ENCODE measurements at regions not wholly inside any gene's neighbourhood (a gene's known extent, or its start where the extent isn't known, plus 50 kb on each side); places are given as distances from the start of the nearest gene placed in this dataset.

- H3K36me3 ChIP-seq (ENCODE audit: insufficient read depth, low read length) = no peaks in the 10 kb centered on the region
- TF ChIP-seq FOXP2 (optimal IDR thresholded peaks at IDR 0.05; ENCODE audit: control extremely low read depth, extremely low read length, insufficient read depth) = no peak
- no peak overlapping the region for H3K4me3 ChIP-seq
- no peak for DNase-seq (ENCODE audit: low read depth, low spot score)
- no peak overlapping the region for H3K27ac ChIP-seq
- H3K9ac ChIP-seq (ENCODE audit: insufficient read length) = no peak overlapping the region
- H3K9me3 ChIP-seq (ENCODE audit: low read depth, low read length) = no peaks in the 10 kb centered on the region
These were observed 56.0 kb upstream of the FAM174A start for GRCh38 chr5:100479079-100479688.

- no peaks in the 10 kb centered on the region for H3K36me3 ChIP-seq (ENCODE audit: insufficient read depth, low read length)
- no peak for TF ChIP-seq POLR2AphosphoS5 (IDR thresholded peaks at IDR 0.05; ENCODE audit: borderline replicate concordance, low read depth, low read length)
- TF ChIP-seq FOXP2 (optimal IDR thresholded peaks at IDR 0.05; ENCODE audit: control extremely low read depth, extremely low read length, insufficient read depth) = no peak
- TF ChIP-seq EZH2 (IDR thresholded peaks at IDR 0.05) = no peak
These were observed 63.1 kb upstream of the FAM174A start for GRCh38 chr5:100472091-100472490.

GRCh38 chr5:100469767-100470166, 65.4 kb upstream of the FAM174A start:
- DNase-seq (ENCODE audit: low read depth, low spot score) = no peak
- Histone ChIP-seq H3K4me3 (no peak overlapping the region), H3K36me3 (ENCODE audit: insufficient read depth, low read length) (no peaks in the 10 kb centered on the region), H3K27ac (no peak overlapping the region), H3K9ac (ENCODE audit: insufficient read length) (no peak overlapping the region), H3K9me3 (ENCODE audit: low read depth, low read length) (no peaks in the 10 kb centered on the region)
- TF ChIP-seq POLR2AphosphoS5 (IDR thresholded peaks at IDR 0.05; ENCODE audit: borderline replicate concordance, low read depth, low read length) = no peak
- TF ChIP-seq EZH2 (IDR thresholded peaks at IDR 0.05) = no peak
- no peak for TF ChIP-seq FOXP2 (optimal IDR thresholded peaks at IDR 0.05; ENCODE audit: control extremely low read depth, extremely low read length, insufficient read depth)

More at GRCh38 chr5:100472091-100472490, 63.1 kb upstream of the FAM174A start:
- Histone ChIP-seq H3K9me3 (ENCODE audit: low read depth, low read length) (no peaks in the 10 kb centered on the region), H3K27ac (no peak overlapping the region), H3K9ac (ENCODE audit: insufficient read length) (no peak overlapping the region), H3K4me3 (no peak overlapping the region)
- no peak for DNase-seq (ENCODE audit: low read depth, low spot score)

- no peak overlapping the region for H3K9ac ChIP-seq (ENCODE audit: insufficient read length)
- H3K36me3 ChIP-seq (ENCODE audit: insufficient read depth, low read length) = no peaks in the 10 kb centered on the region
- DNase-seq (ENCODE audit: low read depth, low spot score) = no peak
- H3K9me3 ChIP-seq (ENCODE audit: low read depth, low read length) = no peaks in the 10 kb centered on the region
- no peak for TF ChIP-seq POLR2AphosphoS5 (IDR thresholded peaks at IDR 0.05; ENCODE audit: borderline replicate concordance, low read depth, low read length)
- no peak for TF ChIP-seq FOXP2 (optimal IDR thresholded peaks at IDR 0.05; ENCODE audit: control extremely low read depth, extremely low read length, insufficient read depth)
- no peak for TF ChIP-seq EZH2 (IDR thresholded peaks at IDR 0.05)
- H3K4me3 ChIP-seq = no peak overlapping the region
- H3K27ac ChIP-seq = no peak overlapping the region
These were observed 70.8 kb upstream of the FAM174A start for GRCh38 chr5:100464418-100464817.

GRCh38 chr5:100456615-100457014, 78.6 kb upstream of the FAM174A start:
- H3K4me3 ChIP-seq = no peak overlapping the region
- DNase-seq (ENCODE audit: low read depth, low spot score) = no peak
- H3K36me3 ChIP-seq (ENCODE audit: insufficient read depth, low read length) = no peaks in the 10 kb centered on the region
- no peaks in the 10 kb centered on the region for H3K9me3 ChIP-seq (ENCODE audit: low read depth, low read length)
- H3K9ac ChIP-seq (ENCODE audit: insufficient read length) = no peak overlapping the region
- no peak overlapping the region for H3K27ac ChIP-seq
- TF ChIP-seq EZH2 (IDR thresholded peaks at IDR 0.05) (no peak), POLR2AphosphoS5 (IDR thresholded peaks at IDR 0.05; ENCODE audit: borderline replicate concordance, low read depth, low read length) (no peak), FOXP2 (optimal IDR thresholded peaks at IDR 0.05; ENCODE audit: control extremely low read depth, extremely low read length, insufficient read depth) (no peak)

- DNase-seq (ENCODE audit: low read depth, low spot score) = no peak
- H3K4me3 ChIP-seq = no peak overlapping the region
- H3K9me3 ChIP-seq (ENCODE audit: low read depth, low read length) = no peaks in the 10 kb centered on the region
- H3K9ac ChIP-seq (ENCODE audit: insufficient read length) = no peak overlapping the region
- H3K27ac ChIP-seq = no peak overlapping the region
- TF ChIP-seq EZH2 (IDR thresholded peaks at IDR 0.05) (no peak), POLR2AphosphoS5 (IDR thresholded peaks at IDR 0.05; ENCODE audit: borderline replicate concordance, low read depth, low read length) (no peak), FOXP2 (optimal IDR thresholded peaks at IDR 0.05; ENCODE audit: control extremely low read depth, extremely low read length, insufficient read depth) (no peak)
- no peaks in the 10 kb centered on the region for H3K36me3 ChIP-seq (ENCODE audit: insufficient read depth, low read length)
These were observed 83.0 kb upstream of the FAM174A start for GRCh38 chr5:100452126-100452525.

GRCh38 chr5:100448111-100448528, 87.1 kb upstream of the FAM174A start:
- H3K9ac ChIP-seq (ENCODE audit: insufficient read length) = no peak overlapping the region
- no peaks in the 10 kb centered on the region for H3K9me3 ChIP-seq (ENCODE audit: low read depth, low read length)
- DNase-seq (ENCODE audit: low read depth, low spot score) = no peak
- no peaks in the 10 kb centered on the region for H3K36me3 ChIP-seq (ENCODE audit: insufficient read depth, low read length)
- TF ChIP-seq EZH2 (IDR thresholded peaks at IDR 0.05) (no peak), FOXP2 (optimal IDR thresholded peaks at IDR 0.05; ENCODE audit: control extremely low read depth, extremely low read length, insufficient read depth) (no peak), POLR2AphosphoS5 (IDR thresholded peaks at IDR 0.05; ENCODE audit: borderline replicate concordance, low read depth, low read length) (no peak)
- H3K4me3 ChIP-seq = no peak overlapping the region
- no peak overlapping the region for H3K27ac ChIP-seq

- TF ChIP-seq POLR2AphosphoS5 (IDR thresholded peaks at IDR 0.05; ENCODE audit: borderline replicate concordance, low read depth, low read length) = no peak
- TF ChIP-seq EZH2 (IDR thresholded peaks at IDR 0.05) = no peak
- no peak for TF ChIP-seq FOXP2 (optimal IDR thresholded peaks at IDR 0.05; ENCODE audit: control extremely low read depth, extremely low read length, insufficient read depth)
- Histone ChIP-seq H3K9me3 (ENCODE audit: low read depth, low read length) (no peaks in the 10 kb centered on the region), H3K4me3 (no peak overlapping the region), H3K27ac (no peak overlapping the region), H3K36me3 (ENCODE audit: insufficient read depth, low read length) (no peaks in the 10 kb centered on the region), H3K9ac (ENCODE audit: insufficient read length) (no peak overlapping the region)
- no peak for DNase-seq (ENCODE audit: low read depth, low spot score)
These were observed 88.2 kb upstream of the FAM174A start for GRCh38 chr5:100446879-100447430.

GRCh38 chr5:100444961-100445360, 90.2 kb upstream of the FAM174A start:
- Histone ChIP-seq H3K4me3 (no peak overlapping the region), H3K36me3 (ENCODE audit: insufficient read depth, low read length) (no peaks in the 10 kb centered on the region), H3K9ac (ENCODE audit: insufficient read length) (no peak overlapping the region), H3K27ac (no peak overlapping the region), H3K9me3 (ENCODE audit: low read depth, low read length) (no peaks in the 10 kb centered on the region)
- no peak for TF ChIP-seq POLR2AphosphoS5 (IDR thresholded peaks at IDR 0.05; ENCODE audit: borderline replicate concordance, low read depth, low read length)
- TF ChIP-seq EZH2 (IDR thresholded peaks at IDR 0.05) = no peak
- no peak for TF ChIP-seq FOXP2 (optimal IDR thresholded peaks at IDR 0.05; ENCODE audit: control extremely low read depth, extremely low read length, insufficient read depth)
- no peak for DNase-seq (ENCODE audit: low read depth, low spot score)
